AG09319 (cell line): ENCODE measurements at regions not wholly inside any gene's neighbourhood (a gene's known extent, or its start where the extent isn't known, plus 50 kb on each side); places are given as distances from the start of the nearest gene placed in this dataset.
"Not testable (repeated sequence)": the region's sequence is repeated elsewhere in the genome, so short reads cannot be mapped to it uniquely, and the experiment has no call there.

Source experiments
- DNase-seq: peaks from one replicate; pipeline ENCODE4 v3.0.0-alpha.2; 2010; ENCODE audit warnings: low read depth; ENCODE audit errors: extremely low read depth
- TF ChIP-seq, protein P1 (sequence below): IDR thresholded peaks from 2 replicates; pipeline ENCODE4 v1.5.1; 2011; ENCODE audit warnings: low read depth, mild to moderate bottlenecking, inconsistent platforms, low read length, moderate library complexity

- no peak for DNase-seq
- TF ChIP-seq, protein P1, sequence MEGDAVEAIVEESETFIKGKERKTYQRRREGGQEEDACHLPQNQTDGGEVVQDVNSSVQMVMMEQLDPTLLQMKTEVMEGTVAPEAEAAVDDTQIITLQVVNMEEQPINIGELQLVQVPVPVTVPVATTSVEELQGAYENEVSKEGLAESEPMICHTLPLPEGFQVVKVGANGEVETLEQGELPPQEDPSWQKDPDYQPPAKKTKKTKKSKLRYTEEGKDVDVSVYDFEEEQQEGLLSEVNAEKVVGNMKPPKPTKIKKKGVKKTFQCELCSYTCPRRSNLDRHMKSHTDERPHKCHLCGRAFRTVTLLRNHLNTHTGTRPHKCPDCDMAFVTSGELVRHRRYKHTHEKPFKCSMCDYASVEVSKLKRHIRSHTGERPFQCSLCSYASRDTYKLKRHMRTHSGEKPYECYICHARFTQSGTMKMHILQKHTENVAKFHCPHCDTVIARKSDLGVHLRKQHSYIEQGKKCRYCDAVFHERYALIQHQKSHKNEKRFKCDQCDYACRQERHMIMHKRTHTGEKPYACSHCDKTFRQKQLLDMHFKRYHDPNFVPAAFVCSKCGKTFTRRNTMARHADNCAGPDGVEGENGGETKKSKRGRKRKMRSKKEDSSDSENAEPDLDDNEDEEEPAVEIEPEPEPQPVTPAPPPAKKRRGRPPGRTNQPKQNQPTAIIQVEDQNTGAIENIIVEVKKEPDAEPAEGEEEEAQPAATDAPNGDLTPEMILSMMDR, result no peak
These were observed 1680.3 kb upstream of the PIK3C3 start for GRCh38 chr18:40274618-40275196.

DNA sequence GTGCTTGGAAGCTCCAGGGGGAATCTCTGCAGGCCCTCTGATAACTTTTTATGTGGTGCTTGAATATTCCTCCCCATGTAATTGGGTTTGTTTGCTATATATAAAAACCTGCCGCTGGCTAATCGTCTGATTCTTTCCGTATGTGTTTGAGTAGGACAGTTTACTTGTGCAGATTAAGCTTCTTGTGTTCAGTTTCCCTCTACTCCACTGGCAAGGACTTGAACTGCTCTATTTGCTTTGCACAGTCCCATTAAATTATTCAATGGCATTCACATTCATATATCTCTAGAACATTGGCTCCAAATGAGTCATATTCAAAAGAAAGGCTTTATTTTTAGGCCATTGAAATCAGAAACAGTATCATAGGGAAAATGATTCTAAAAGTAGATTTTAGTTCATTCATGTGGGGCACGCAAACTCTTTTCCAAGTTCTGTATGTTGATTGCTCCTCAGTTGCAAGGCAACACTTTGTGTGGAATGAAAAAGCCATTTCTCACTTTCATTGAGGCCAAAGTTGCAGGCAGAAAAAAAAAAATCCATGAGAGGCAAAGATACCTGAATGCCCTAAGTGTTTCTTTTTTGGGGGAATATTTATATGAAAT, 1682.3 kb upstream of the PIK3C3 start:
- TF ChIP-seq, protein P1, result no peak

GRCh38 chr18:40259115-40259835, 1695.8 kb upstream of the PIK3C3 start:
- TF ChIP-seq, protein P1, result no peak
- DNase-seq, result no peak

More for the DNA sequence above, 1682.3 kb upstream of the PIK3C3 start:
- no peak for DNase-seq

GRCh38 chr18:40258311-40258710, 1696.7 kb upstream of the PIK3C3 start:
- TF ChIP-seq, protein P1, result no peak
- no peak for DNase-seq

- TF ChIP-seq, protein P1, result no peak
- no peak for DNase-seq
These were observed 1704.8 kb upstream of the PIK3C3 start for GRCh38 chr18:40250236-40250635.

DNA sequence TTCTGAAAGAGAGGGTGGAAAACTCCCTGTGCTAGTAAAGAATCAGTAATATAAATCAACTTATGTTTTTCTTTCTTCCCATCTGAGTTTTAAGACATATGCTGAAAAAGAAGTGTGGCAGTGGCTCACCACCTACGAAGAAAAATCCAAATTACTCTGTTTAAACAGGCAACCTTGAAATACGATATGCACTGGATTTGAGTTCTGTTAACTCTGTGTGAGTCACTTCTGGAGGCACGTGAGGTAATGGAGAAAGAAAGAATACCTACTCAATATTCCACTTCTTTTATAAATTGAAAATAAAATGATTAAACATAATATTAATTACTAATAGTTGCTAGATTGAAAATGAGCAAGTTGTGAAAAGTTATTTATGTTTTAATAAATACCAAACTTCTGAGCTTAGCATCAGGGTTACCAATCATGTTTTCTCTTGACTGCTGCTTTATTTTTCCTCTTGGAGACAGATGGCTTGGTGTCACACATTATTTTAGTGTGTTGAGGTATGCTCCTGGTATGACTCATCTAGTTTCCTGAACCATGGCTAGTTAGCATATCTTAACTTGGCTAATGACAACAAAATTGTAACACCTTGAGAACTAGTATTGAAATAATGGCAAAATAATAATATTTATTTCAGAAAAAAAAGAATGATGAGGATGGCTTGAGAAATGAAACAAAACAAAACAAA, 1705.5 kb upstream of the PIK3C3 start:
- TF ChIP-seq, protein P1, result no peak
- DNase-seq, result no peak

DNA sequence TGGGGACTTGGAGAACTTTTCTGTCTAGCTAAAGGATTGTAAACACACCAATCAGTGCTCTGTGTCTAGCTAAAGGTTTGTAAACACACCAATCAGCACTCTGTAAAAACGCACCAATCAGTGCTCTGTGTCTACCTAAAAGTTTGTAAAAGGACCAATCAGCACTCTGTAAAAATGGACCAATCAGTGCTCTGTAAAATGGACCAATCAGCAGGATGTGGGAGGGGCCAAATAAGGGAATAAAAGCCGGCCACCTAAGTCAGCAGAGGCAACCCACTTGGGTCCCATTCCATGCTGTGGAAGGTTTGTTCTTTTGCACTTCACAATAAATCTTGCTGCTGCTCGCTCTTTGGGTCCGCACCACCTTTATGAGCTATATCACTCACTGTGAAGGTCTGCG, 1709.4 kb upstream of the PIK3C3 start:
- not testable (repeated sequence) for DNase-seq
